HG02885 (cell line): ENCODE measurements at regions not wholly inside any gene's neighbourhood (a gene's known extent, or its start where the extent isn't known, plus 50 kb on each side); places are given as distances from the start of the nearest gene placed in this dataset.

Experiments used
- ATAC-seq: cut with Tn5 transposase; IDR thresholded peaks from one replicate; pipeline ENCODE4 v1.9.1; 2021; ENCODE audit warnings: mild to moderate bottlenecking; ENCODE audit not compliant: unreplicated experiment, poor library complexity

- ATAC-seq = no peak
Measured at GRCh38 chr2:150581717-150582472, 94.4 kb upstream of the RND3 start.

GRCh38 chr2:150578481-150578880 lies 91.0 kb upstream of the RND3 start:
- no peak for ATAC-seq

- no peak for ATAC-seq
Measured at GRCh38 chr2:150575861-150576260, 88.4 kb upstream of the RND3 start.

GRCh38 chr2:150572961-150573395 lies 85.5 kb upstream of the RND3 start:
- ATAC-seq = peak; percentile 96

- no peak for ATAC-seq
Measured at GRCh38 chr2:150572194-150572766, 84.8 kb upstream of the RND3 start.

GRCh38 chr2:150571121-150571520 lies 83.7 kb upstream of the RND3 start:
- ATAC-seq = no peak

- no peak for ATAC-seq
Measured at GRCh38 chr2:150570712-150571111, 83.2 kb upstream of the RND3 start.

GRCh38 chr2:150569761-150570160 lies 82.3 kb upstream of the RND3 start:
- no peak for ATAC-seq

- no peak for ATAC-seq
Measured at GRCh38 chr2:150567771-150568301, 80.4 kb upstream of the RND3 start.

- no peak for ATAC-seq
Measured at GRCh38 chr2:150566289-150566688, 78.8 kb upstream of the RND3 start.

GRCh38 chr2:150561076-150561475 lies 73.6 kb upstream of the RND3 start:
- ATAC-seq = no peak

GRCh38 chr2:150557020-150557600 lies 69.6 kb upstream of the RND3 start:
- ATAC-seq = no peak

- no peak for ATAC-seq
Measured at GRCh38 chr2:150555611-150556356, 68.3 kb upstream of the RND3 start.

GRCh38 chr2:150554046-150554445 lies 66.6 kb upstream of the RND3 start:
- no peak for ATAC-seq

- ATAC-seq = no peak
Measured at GRCh38 chr2:150552041-150552820, 64.8 kb upstream of the RND3 start.

- no peak for ATAC-seq
Measured at GRCh38 chr2:150549381-150549780, 61.9 kb upstream of the RND3 start.

- peak; percentile 67 for ATAC-seq
Measured at GRCh38 chr2:150548527-150548926, 61.1 kb upstream of the RND3 start.

GRCh38 chr2:150545916-150546315 lies 58.4 kb upstream of the RND3 start:
- no peak for ATAC-seq

- no peak for ATAC-seq
Measured at GRCh38 chr2:150544731-150545130, 57.3 kb upstream of the RND3 start.

- ATAC-seq = no peak
Measured at GRCh38 chr2:150542692-150543091, 55.2 kb upstream of the RND3 start.
